ENCODE measurements at regions not wholly inside any gene's neighbourhood (a gene's known extent, or its start where the extent isn't known, plus 50 kb on each side); places are given as distances from the start of the nearest gene placed in this dataset.

DNA sequence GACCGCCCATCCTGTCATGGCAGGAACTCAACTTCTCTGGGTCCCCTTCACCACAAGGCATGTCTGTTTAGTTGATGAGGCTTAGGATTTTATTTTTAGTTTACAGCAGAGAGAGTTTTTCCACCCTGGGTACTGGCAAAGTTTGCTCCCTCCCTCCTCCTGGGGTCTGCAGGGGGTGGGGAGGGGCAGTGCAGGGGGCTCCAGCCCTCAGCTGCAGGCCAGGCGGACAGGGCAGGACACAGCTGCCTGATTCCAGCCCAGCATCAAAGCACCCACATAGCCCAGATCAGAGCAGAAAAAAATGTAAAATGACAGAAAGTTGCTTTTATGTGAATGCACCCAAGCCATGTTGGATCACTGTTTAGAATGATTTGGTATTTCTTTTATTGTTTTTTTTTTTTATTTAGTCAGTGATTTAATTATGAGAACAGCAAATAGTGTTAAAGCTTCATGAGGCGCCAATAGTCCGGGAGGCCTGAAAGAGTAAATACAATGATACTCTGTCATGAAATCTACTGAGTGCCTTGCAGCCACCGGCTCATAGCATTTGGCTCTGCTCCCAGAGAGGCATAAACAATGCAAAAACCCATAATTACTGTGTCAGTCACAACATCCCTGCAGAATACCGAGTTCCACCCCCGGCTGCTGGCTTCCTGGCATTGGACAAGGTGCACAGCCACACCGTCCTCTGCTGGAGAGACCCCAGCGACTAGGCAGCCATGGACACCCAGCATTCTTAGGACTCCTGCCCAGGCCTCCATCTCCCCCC, 923.5 kb downstream of the UQCRFS1 start:
- TF ChIP-seq, protein P1, sequence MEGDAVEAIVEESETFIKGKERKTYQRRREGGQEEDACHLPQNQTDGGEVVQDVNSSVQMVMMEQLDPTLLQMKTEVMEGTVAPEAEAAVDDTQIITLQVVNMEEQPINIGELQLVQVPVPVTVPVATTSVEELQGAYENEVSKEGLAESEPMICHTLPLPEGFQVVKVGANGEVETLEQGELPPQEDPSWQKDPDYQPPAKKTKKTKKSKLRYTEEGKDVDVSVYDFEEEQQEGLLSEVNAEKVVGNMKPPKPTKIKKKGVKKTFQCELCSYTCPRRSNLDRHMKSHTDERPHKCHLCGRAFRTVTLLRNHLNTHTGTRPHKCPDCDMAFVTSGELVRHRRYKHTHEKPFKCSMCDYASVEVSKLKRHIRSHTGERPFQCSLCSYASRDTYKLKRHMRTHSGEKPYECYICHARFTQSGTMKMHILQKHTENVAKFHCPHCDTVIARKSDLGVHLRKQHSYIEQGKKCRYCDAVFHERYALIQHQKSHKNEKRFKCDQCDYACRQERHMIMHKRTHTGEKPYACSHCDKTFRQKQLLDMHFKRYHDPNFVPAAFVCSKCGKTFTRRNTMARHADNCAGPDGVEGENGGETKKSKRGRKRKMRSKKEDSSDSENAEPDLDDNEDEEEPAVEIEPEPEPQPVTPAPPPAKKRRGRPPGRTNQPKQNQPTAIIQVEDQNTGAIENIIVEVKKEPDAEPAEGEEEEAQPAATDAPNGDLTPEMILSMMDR (IDR thresholded peaks at IDR 0.05), result no peak
- Mint-ChIP-seq H3K27ac (peak overlapping the region; percentile 77), H3K4me3 (no peak overlapping the region), H3K9me3 (peaks cover 19% of the 10 kb centered on the region), H3K36me3 (ENCODE audit: low read depth) (no peaks in the 10 kb centered on the region), H3K27me3 (ENCODE audit: low read depth, poor library complexity) (peaks cover 20% of the 10 kb centered on the region), H3K4me1 (peaks cover 55% of the 10 kb centered on the region)
- no peak for DNase-seq

DNA sequence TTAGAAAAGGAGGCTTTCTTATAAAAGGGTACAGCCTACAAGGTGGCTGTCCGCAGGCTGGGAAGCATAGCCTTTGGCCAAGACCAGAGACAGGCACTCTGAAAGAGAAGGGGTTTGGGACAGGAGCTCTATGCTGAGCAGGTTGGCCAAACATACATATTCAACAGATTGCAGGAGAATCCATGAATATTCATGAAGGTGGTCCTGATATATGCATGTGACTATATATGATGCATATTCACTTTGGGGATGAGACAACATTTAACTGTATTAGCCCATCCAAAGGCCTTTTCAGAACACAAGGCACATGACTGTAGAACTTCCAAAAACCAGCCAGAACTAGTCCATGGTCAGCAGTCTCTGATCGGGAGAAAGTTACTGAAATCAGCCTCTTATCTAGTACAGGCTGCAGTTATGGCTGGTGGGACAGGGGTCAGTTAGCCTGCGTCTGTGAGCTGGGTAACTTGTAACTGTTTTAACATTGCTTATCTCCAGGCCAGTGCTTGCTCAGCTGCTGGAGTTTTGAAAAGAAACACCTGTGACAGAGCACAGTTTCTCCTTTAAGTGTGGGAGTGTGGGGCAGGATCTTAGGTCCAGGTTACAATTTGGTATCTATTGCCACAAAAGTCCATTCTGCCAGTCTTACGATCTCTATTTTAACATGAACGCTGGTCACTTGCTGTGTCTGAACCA, 924.2 kb downstream of the UQCRFS1 start:
- no peak overlapping the region for H3K4me3 Mint-ChIP-seq
- peak overlapping the region; percentile 77 for H3K27ac Mint-ChIP-seq
- peaks cover 21% of the 10 kb centered on the region for H3K9me3 Mint-ChIP-seq
- H3K36me3 Mint-ChIP-seq (ENCODE audit: low read depth), result no peaks in the 10 kb centered on the region
- peaks cover 27% of the 10 kb centered on the region for H3K27me3 Mint-ChIP-seq (ENCODE audit: low read depth, poor library complexity)
- TF ChIP-seq, protein P1 (IDR thresholded peaks at IDR 0.05), result no peak
- DNase-seq, result no peak
- H3K4me1 Mint-ChIP-seq, result peaks cover 55% of the 10 kb centered on the region

DNA sequence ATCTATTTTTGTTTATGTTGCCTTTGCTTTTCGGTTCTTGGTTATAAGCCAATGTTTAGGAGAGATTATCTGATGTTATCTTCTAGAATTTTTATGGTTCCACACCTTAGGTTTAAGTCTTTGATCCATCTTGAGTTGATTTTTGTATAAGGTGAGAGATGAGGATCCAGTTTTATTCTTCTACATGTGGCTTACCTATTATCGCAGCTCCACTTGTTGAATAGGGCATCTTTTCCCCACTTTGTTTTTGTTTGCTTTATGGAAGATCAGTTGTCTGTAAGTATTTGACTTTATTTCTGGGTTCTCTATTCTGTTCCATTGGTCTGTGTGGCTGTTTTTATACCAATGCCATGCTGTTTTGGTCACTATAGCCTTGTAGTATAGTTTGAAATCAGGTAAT, 927.0 kb downstream of the UQCRFS1 start:
- H3K4me3 Mint-ChIP-seq, result no peak overlapping the region
- H3K9me3 Mint-ChIP-seq, result peaks cover 31% of the 10 kb centered on the region
- H3K4me1 Mint-ChIP-seq, result peaks cover 30% of the 10 kb centered on the region
- no peaks in the 10 kb centered on the region for H3K36me3 Mint-ChIP-seq (ENCODE audit: low read depth)
- no peak for DNase-seq
- TF ChIP-seq, protein P1 (IDR thresholded peaks at IDR 0.05), result no peak
- H3K27me3 Mint-ChIP-seq (ENCODE audit: low read depth, poor library complexity), result peaks cover 50% of the 10 kb centered on the region
- H3K27ac Mint-ChIP-seq, result no peak overlapping the region

DNA sequence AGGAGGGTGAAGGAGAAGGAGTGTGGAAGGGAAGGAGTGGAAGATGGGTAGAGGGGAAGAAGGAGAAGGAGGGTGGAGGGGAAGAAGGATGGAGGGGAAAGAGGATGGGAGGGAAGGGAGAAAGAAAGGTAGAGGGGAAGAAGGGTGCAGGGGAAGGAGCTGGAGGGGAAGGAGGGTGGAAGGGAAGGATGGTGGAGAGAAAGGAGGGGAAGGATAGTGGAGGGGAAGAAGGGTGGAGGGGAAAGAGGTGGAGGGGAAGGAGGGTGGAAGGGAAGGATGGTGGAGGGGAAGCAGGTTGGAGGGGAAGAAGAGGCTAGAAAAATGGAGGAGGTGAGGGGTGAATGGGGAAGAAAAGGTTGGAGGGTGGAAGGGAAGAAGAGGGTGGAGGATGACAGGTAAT, 927.9 kb downstream of the UQCRFS1 start:
- Mint-ChIP-seq H3K9me3 (peaks cover 31% of the 10 kb centered on the region), H3K27me3 (ENCODE audit: low read depth, poor library complexity) (peaks cover 58% of the 10 kb centered on the region), H3K4me3 (no peak overlapping the region), H3K36me3 (ENCODE audit: low read depth) (no peaks in the 10 kb centered on the region), H3K4me1 (peaks cover 27% of the 10 kb centered on the region), H3K27ac (no peak overlapping the region)
- no peak for DNase-seq
- TF ChIP-seq, protein P1 (IDR thresholded peaks at IDR 0.05), result no peak

DNA sequence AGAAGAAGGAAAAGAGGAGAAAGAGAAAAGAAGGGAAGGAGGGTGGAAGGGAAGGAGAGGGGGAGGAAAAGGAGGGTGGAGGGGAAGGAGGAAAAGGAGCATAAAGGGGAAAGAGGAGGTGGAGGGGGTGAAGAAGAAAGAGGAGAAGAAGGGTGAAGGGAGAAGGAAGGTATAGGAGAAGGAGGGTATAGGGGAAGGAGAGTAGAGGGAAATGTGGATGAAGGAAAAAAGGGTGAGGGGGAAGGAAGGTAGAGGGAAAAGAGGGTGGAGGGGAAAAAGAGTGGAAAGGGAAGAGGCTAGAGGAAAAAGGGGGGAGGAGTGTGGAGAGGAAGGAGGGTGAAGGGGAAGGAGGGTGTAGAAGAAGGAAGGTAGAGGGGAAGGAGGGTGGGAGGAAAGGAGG, 928.6 kb downstream of the UQCRFS1 start:
- H3K4me3 Mint-ChIP-seq, result no peak overlapping the region
- no peak overlapping the region for H3K27ac Mint-ChIP-seq
- H3K36me3 Mint-ChIP-seq (ENCODE audit: low read depth), result no peaks in the 10 kb centered on the region
- TF ChIP-seq, protein P1 (IDR thresholded peaks at IDR 0.05), result no peak
- H3K4me1 Mint-ChIP-seq, result peaks cover 26% of the 10 kb centered on the region
- no peak for DNase-seq
- peaks cover 31% of the 10 kb centered on the region for H3K9me3 Mint-ChIP-seq
- H3K27me3 Mint-ChIP-seq (ENCODE audit: low read depth, poor library complexity), result peaks cover 60% of the 10 kb centered on the region
